ENCODE measurements at regions not wholly inside any gene's neighbourhood (a gene's known extent, or its start where the extent isn't known, plus 50 kb on each side); places are given as distances from the start of the nearest gene placed in this dataset.

DNA sequence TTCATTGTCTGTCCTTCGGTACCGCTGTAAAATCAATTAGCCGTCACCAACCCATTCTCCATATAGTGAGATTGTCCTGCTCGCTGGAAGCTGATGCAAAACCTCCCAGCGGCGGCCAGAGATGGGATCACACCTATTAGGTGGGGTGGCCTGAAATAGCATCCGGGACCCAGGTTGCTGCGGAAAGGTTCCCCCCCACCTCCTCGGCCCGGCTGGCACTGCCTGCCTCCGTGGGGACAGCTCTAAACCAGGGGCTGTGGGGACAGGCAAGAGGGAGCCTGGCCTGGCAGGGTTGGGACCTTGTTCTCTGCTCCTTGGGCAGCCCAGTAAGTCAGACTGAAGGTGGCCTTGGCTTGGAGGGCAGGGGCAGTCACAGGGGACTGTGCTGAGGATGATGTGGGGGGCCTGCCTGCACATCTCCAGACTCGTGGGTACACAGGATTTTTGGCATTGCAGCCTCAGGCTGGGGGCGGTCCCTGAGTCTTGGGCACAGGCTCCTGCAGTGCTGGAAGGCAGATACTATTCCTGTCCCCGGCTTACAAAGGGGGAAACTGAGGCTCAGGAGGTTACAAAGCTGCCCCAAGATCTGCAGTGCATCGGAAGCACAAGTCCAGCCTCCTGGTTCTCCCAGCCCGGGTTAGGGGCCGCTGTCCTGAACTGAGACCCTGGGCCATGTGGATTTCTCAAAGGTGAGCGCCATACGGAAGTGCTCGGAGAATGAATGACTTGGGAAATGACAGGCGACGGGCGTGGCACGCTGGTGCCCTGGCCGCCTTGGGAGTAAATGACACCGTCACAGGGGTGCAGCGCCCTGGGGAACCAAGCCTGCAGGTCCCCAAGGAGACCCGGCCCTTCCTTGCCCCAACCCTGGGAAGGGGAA is 65.6 kb downstream of the UNCX start:
- H3K27ac ChIP-seq (ENCODE audit: low read depth in 1 of 2, low read length in 2 of 2): no peak overlapping the region
- Mint-ChIP-seq H3K9me3 (peaks cover 0 to 1% (median 0%) of the 10 kb centered on the region in 7 donors), H3K27me3 (ENCODE audit: low read depth in 3 of 3) (peaks cover 6 to 29% (median 19%) of the 10 kb centered on the region in 3 donors), H3K4me3 (no peak overlapping the region), H3K4me1 (no peaks in the 10 kb centered on the region), H3K27ac (peak overlapping the region in 1 of 7 donors; percentile 63), H3K36me3 (no peaks in the 10 kb centered on the region)
- intact Hi-C loops (cut with micrococcal nuclease): no loop called here
- TF ChIP-seq, protein P1, sequence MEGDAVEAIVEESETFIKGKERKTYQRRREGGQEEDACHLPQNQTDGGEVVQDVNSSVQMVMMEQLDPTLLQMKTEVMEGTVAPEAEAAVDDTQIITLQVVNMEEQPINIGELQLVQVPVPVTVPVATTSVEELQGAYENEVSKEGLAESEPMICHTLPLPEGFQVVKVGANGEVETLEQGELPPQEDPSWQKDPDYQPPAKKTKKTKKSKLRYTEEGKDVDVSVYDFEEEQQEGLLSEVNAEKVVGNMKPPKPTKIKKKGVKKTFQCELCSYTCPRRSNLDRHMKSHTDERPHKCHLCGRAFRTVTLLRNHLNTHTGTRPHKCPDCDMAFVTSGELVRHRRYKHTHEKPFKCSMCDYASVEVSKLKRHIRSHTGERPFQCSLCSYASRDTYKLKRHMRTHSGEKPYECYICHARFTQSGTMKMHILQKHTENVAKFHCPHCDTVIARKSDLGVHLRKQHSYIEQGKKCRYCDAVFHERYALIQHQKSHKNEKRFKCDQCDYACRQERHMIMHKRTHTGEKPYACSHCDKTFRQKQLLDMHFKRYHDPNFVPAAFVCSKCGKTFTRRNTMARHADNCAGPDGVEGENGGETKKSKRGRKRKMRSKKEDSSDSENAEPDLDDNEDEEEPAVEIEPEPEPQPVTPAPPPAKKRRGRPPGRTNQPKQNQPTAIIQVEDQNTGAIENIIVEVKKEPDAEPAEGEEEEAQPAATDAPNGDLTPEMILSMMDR (IDR thresholded peaks at IDR 0.05): no peak
- H3K9me3 ChIP-seq (replicated peaks in 1 of 2; ENCODE audit: control insufficient read depth in 1 of 2, insufficient read depth in 1 of 2, low read length in 2 of 2): no peaks in the 10 kb centered on the region
- H2AFZ ChIP-seq (ENCODE audit: insufficient read depth, low read depth, low read length, poor library complexity, severe bottlenecking): no peak overlapping the region
- DNase-seq: no peak
- H3K9ac ChIP-seq (ENCODE audit: insufficient read depth, low read length, poor library complexity, severe bottlenecking): no peak overlapping the region
- H3K79me2 ChIP-seq (ENCODE audit: insufficient read depth, low read length): no peaks in the 10 kb centered on the region
- H3K4me2 ChIP-seq (replicated peaks; ENCODE audit: extremely low read depth, low read length, poor library complexity, severe bottlenecking): no peak overlapping the region
- H3K4me1 ChIP-seq (ENCODE audit: control insufficient read depth in 1 of 2, insufficient read depth in 2 of 2, low read length in 2 of 2): no peaks in the 10 kb centered on the region
- no peak overlapping the region for H3K4me3 ChIP-seq (replicated peaks in 1 of 3; ENCODE audit: low read depth in 2 of 3, low read length in 3 of 3)
- H4K20me1 ChIP-seq (ENCODE audit: insufficient read depth, low read length): no peaks in the 10 kb centered on the region
- H3K36me3 ChIP-seq (replicated peaks in 1 of 2; ENCODE audit: control insufficient read depth in 1 of 2, insufficient read depth in 2 of 2, low read length in 2 of 2): no peaks in the 10 kb centered on the region
- WGBS (ENCODE audit: insufficient coverage): 78% methylated on average over 21 of the region's 28 CpGs
- H3K27me3 ChIP-seq (ENCODE audit: control insufficient read depth in 2 of 2, insufficient read depth in 2 of 2, low read length in 2 of 2): peaks cover 0 to 3% of the 10 kb centered on the region in 2 donors

DNA sequence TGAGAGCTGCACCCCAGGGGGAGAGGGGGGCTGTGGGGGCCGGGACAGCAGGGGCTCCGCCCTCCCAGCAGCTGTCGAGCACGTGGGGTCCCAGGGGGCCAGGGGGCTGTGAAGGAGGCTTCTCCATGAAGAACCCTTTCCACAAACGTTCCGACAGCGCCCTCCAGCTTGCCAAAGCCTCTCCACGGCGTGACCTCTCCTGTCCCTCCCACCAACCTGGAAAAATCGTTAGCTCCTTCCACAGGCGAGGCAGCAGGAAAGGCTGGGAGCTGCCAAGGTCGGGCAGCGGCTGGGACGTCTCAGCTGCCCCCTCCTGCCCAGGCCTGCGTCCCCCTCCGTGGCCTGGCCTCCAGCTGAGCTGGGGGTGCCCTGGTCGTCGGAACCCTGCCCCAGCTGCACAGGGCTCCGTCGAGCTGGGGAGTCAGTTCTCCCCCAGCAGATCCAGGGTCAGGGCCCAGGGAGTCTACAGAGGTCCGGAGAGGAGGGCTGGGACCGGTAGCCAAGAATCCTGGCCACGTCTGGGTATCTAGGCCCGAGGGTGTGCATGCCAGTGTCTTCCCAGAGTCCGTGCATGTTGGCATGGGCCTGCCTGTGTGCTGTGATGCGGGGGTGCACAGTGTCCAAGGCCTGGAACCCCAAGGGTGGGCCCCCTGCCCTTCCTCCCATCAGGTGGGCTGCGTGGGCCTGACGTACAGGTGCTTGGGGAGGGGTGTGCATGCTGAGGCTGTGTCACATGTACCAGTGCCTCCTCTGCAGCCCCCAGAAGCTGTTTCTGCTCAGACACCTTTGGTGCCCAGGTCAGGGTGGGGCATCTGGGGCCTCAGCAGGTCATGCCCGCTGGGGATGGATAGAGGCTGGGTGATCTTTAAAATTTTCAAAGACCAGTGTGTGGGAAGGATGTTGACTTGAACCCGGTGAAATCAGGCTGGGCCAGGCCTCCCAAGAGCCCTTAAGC is 66.5 kb downstream of the UNCX start:
- no peaks in the 10 kb centered on the region for H3K4me1 Mint-ChIP-seq
- H3K36me3 ChIP-seq (replicated peaks in 1 of 2; ENCODE audit: control insufficient read depth in 1 of 2, insufficient read depth in 2 of 2, low read length in 2 of 2): no peaks in the 10 kb centered on the region
- H3K27ac Mint-ChIP-seq: peak overlapping the region in 1 of 7 donors; percentile 66
- H3K27me3 ChIP-seq (ENCODE audit: control insufficient read depth in 2 of 2, insufficient read depth in 2 of 2, low read length in 2 of 2): peaks cover 0 to 3% of the 10 kb centered on the region in 2 donors
- no peak overlapping the region for H3K4me3 Mint-ChIP-seq
- H3K36me3 Mint-ChIP-seq: no peaks in the 10 kb centered on the region
- no peak overlapping the region for H3K27ac ChIP-seq (ENCODE audit: low read depth in 1 of 2, low read length in 2 of 2)
- no peak overlapping the region for H2AFZ ChIP-seq (ENCODE audit: insufficient read depth, low read depth, low read length, poor library complexity, severe bottlenecking)
- H3K27me3 Mint-ChIP-seq (ENCODE audit: low read depth in 3 of 3): peaks cover 10 to 30% (median 19%) of the 10 kb centered on the region in 3 donors
- peaks cover 0 to 5% (median 0%) of the 10 kb centered on the region in 7 donors for H3K9me3 Mint-ChIP-seq
- intact Hi-C loops (cut with micrococcal nuclease): no loop called here
- no peaks in the 10 kb centered on the region for H3K79me2 ChIP-seq (ENCODE audit: insufficient read depth, low read length)
- H4K20me1 ChIP-seq (ENCODE audit: insufficient read depth, low read length): no peaks in the 10 kb centered on the region
- no peak overlapping the region for H3K9ac ChIP-seq (ENCODE audit: insufficient read depth, low read length, poor library complexity, severe bottlenecking)
- no peaks in the 10 kb centered on the region for H3K4me1 ChIP-seq (ENCODE audit: control insufficient read depth in 1 of 2, insufficient read depth in 2 of 2, low read length in 2 of 2)
- H3K4me2 ChIP-seq (replicated peaks; ENCODE audit: extremely low read depth, low read length, poor library complexity, severe bottlenecking): no peak overlapping the region
- no peak overlapping the region for H3K4me3 ChIP-seq (replicated peaks in 1 of 3; ENCODE audit: low read depth in 2 of 3, low read length in 3 of 3)
- 75% methylated on average over 26 of the region's 30 CpGs for WGBS (ENCODE audit: insufficient coverage)
- TF ChIP-seq, protein P1 (IDR thresholded peaks at IDR 0.05): no peak
- no peak for DNase-seq
- no peaks in the 10 kb centered on the region for H3K9me3 ChIP-seq (replicated peaks in 1 of 2; ENCODE audit: control insufficient read depth in 1 of 2, insufficient read depth in 1 of 2, low read length in 2 of 2)

All from CD14-positive monocyte (primary cell).